Liver (tissue), 8 donors: ENCODE measurements at regions not wholly inside any gene's neighbourhood (a gene's known extent, or its start where the extent isn't known, plus 50 kb on each side); places are given as distances from the start of the nearest gene placed in this dataset.

ENCODE experiments used
- DNase-seq: peaks from one replicate; pipeline ENCODE4 v3.0.0-alpha.2; 2017; ENCODE audit warnings: low spot score
- H3K27ac ChIP-seq, 2 donors: one replicate each; pipeline ENCODE4 v1.7.0; 2013; ENCODE audit warnings: inconsistent platforms in 2 of 2, low read length in 2 of 2, control low read depth in 1 of 2, low read depth in 1 of 2, mild to moderate bottlenecking in 1 of 2
- H3K27me3 ChIP-seq, 4 donors: one replicate each; pipeline versions ENCODE4 v1.6.1 to v1.7.0; 2013; ENCODE audit warnings: low read length in 3 of 4, inconsistent platforms in 1 of 4, mild to moderate bottlenecking in 1 of 4, moderate library complexity in 1 of 4; ENCODE audit not compliant: control insufficient read depth in 4 of 4, insufficient read depth in 4 of 4
- H3K36me3 ChIP-seq, 4 donors: one replicate each; pipeline versions ENCODE4 v1.6.1 to v1.7.0; 2013; ENCODE audit warnings: low read length in 3 of 4, mild to moderate bottlenecking in 3 of 4, low read depth in 1 of 4, moderate library complexity in 1 of 4; ENCODE audit not compliant: control insufficient read depth in 4 of 4, insufficient read depth in 3 of 4
- H3K4me1 ChIP-seq, 4 donors: one replicate each; pipeline versions ENCODE4 v1.6.1 to v1.7.0; 2013; ENCODE audit warnings: low read length in 3 of 4, mild to moderate bottlenecking in 3 of 4, moderate library complexity in 1 of 4; ENCODE audit not compliant: control insufficient read depth in 4 of 4, insufficient read depth in 4 of 4
- H3K4me3 ChIP-seq, 3 donors: one replicate each; pipeline versions ENCODE4 v1.6.1 to v1.7.0; 2013; ENCODE audit warnings: low read length in 3 of 3, control low read depth in 1 of 3, low read depth in 1 of 3, mild to moderate bottlenecking in 1 of 3
- H3K9ac ChIP-seq, 2 donors: one replicate each; pipeline ENCODE4 v1.7.0; 2013; ENCODE audit warnings: low read length in 2 of 2, mild to moderate bottlenecking in 2 of 2, moderate library complexity in 2 of 2, control low read depth in 1 of 2, low read depth in 1 of 2
- H3K9me3 ChIP-seq, 4 donors: one replicate each; pipeline versions ENCODE4 v1.6.1 to v1.7.0; 2013; ENCODE audit warnings: low read length in 3 of 4; ENCODE audit not compliant: control insufficient read depth in 4 of 4
- ATF3 ChIP-seq: IDR thresholded peaks from 2 replicates; pipeline ENCODE4 v1.6.1; 2016; ENCODE audit warnings: antibody characterized with exemption
- EGR1 ChIP-seq, 2 donors: IDR thresholded peaks; 2 replicates each; pipeline ENCODE4 v1.6.1; 2016 to 2018; ENCODE audit warnings: antibody characterized with exemption in 2 of 2, low read depth in 2 of 2
- FOXA1 ChIP-seq: IDR thresholded peaks from 2 replicates; pipeline ENCODE4 v1.6.1; 2016; ENCODE audit warnings: antibody characterized with exemption
- FOXA2 ChIP-seq: IDR thresholded peaks from 2 replicates; pipeline ENCODE4 v1.6.1; 2016; ENCODE audit warnings: antibody characterized with exemption
- GABPA ChIP-seq, 2 donors: IDR thresholded peaks in 1 of 2; conservative IDR thresholded peaks in 1 of 2; 2 replicates each; pipeline ENCODE4 v1.6.1; 2016; ENCODE audit warnings: antibody characterized with exemption in 2 of 2, mild to moderate bottlenecking in 1 of 2, moderate library complexity in 1 of 2
- HNF4A ChIP-seq, 2 donors: conservative IDR thresholded peaks; 2 replicates each; pipeline ENCODE4 v1.6.1; 2016; ENCODE audit warnings: antibody characterized with exemption in 2 of 2, mild to moderate bottlenecking in 2 of 2
- HNF4G ChIP-seq: IDR thresholded peaks from 2 replicates; pipeline ENCODE4 v1.6.1; 2016; ENCODE audit warnings: antibody characterized with exemption
- JUND ChIP-seq, 2 donors: IDR thresholded peaks; 2 replicates each; pipeline ENCODE4 v1.6.1; 2016; ENCODE audit warnings: antibody characterized with exemption in 2 of 2
- NR2F2 ChIP-seq: IDR thresholded peaks from 2 replicates; pipeline ENCODE4 v1.6.1; 2016; ENCODE audit warnings: antibody characterized with exemption
- REST ChIP-seq: IDR thresholded peaks from 2 replicates; pipeline ENCODE4 v1.6.1; 2016; ENCODE audit warnings: antibody characterized with exemption, mild to moderate bottlenecking
- TAF1 ChIP-seq: conservative IDR thresholded peaks from 2 replicates; pipeline ENCODE4 v1.6.1; 2016; ENCODE audit warnings: antibody characterized with exemption, mild to moderate bottlenecking
- YY1 ChIP-seq: IDR thresholded peaks from 2 replicates; pipeline ENCODE4 v1.6.1; 2016; ENCODE audit warnings: antibody characterized with exemption, mild to moderate bottlenecking
- WGBS: extraction: QIAGEN DNeasy Blood & Tissue Kit; methylation state at CpG from one replicate; pipeline ENCODE4 v1.1.7; 2013; 5-methylcytosine and 5-hydroxymethylcytosine counted together
- TF ChIP-seq, protein P1 (sequence below): fragments of 150-350 bp; IDR thresholded peaks from 2 replicates; pipeline ENCODE4 v1.5.1; 2017; ENCODE audit warnings: improper control_type of control experiment, low read depth, low read length; ENCODE audit not compliant: missing input control
- TF ChIP-seq, protein P2 (sequence below): IDR thresholded peaks from 2 replicates; pipeline ENCODE4 v1.6.1; 2016; ENCODE audit warnings: antibody characterized with exemption
- donor health status: healthy.
- donor health status: healthy.
- donor health status: healthy.
- donor health status: healthy.
- donor health status: healthy.

DNA sequence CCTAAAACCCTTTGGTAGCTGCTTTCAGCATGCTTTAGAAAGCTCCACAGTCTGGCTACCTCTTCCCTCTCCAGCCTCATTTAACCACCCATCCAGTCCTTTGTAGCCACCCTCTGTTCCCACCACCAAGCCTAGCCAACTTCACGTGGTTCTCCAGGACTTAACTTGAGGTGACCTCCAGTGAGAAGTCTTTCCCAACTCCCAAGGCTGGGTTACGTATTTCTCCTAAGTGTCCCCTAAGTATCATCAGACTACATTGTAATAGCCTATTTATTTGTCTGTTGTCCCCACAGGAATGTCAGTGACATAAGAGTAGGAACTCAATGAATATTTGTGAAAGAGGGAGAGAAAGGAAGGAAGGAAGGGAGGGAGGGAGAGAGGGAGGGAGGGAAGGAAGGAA is 431.9 kb upstream of the JARID2 start:
- no peaks in the 10 kb centered on the region for H3K9me3 ChIP-seq
- peaks cover 0 to 21% (median 7%) of the 10 kb centered on the region in 4 donors for H3K4me1 ChIP-seq
- TF ChIP-seq ATF3 (no peak), EGR1 (IDR thresholded peaks at IDR 0.05; ENCODE audit: low read depth in 2 of 2) (no peak), NR2F2 (no peak), REST (no peak), YY1 (no peak), FOXA1 (no peak), HNF4G (no peak)
- TF ChIP-seq, protein P1, sequence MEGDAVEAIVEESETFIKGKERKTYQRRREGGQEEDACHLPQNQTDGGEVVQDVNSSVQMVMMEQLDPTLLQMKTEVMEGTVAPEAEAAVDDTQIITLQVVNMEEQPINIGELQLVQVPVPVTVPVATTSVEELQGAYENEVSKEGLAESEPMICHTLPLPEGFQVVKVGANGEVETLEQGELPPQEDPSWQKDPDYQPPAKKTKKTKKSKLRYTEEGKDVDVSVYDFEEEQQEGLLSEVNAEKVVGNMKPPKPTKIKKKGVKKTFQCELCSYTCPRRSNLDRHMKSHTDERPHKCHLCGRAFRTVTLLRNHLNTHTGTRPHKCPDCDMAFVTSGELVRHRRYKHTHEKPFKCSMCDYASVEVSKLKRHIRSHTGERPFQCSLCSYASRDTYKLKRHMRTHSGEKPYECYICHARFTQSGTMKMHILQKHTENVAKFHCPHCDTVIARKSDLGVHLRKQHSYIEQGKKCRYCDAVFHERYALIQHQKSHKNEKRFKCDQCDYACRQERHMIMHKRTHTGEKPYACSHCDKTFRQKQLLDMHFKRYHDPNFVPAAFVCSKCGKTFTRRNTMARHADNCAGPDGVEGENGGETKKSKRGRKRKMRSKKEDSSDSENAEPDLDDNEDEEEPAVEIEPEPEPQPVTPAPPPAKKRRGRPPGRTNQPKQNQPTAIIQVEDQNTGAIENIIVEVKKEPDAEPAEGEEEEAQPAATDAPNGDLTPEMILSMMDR, result no peak
- TF ChIP-seq, protein P2, sequence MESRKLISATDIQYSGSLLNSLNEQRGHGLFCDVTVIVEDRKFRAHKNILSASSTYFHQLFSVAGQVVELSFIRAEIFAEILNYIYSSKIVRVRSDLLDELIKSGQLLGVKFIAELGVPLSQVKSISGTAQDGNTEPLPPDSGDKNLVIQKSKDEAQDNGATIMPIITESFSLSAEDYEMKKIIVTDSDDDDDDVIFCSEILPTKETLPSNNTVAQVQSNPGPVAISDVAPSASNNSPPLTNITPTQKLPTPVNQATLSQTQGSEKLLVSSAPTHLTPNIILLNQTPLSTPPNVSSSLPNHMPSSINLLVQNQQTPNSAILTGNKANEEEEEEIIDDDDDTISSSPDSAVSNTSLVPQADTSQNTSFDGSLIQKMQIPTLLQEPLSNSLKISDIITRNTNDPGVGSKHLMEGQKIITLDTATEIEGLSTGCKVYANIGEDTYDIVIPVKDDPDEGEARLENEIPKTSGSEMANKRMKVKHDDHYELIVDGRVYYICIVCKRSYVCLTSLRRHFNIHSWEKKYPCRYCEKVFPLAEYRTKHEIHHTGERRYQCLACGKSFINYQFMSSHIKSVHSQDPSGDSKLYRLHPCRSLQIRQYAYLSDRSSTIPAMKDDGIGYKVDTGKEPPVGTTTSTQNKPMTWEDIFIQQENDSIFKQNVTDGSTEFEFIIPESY, result no peak
- no peak overlapping the region for H3K4me3 ChIP-seq
- DNase-seq, result no peak
- 95% methylated on average over 2 of the region's 2 CpGs for WGBS
- no peaks in the 10 kb centered on the region for H3K27me3 ChIP-seq
- H3K9ac ChIP-seq, result no peak overlapping the region
- no peak overlapping the region for H3K27ac ChIP-seq
- no peaks in the 10 kb centered on the region for H3K36me3 ChIP-seq

- H3K9me3 ChIP-seq, result no peaks in the 10 kb centered on the region
- H3K36me3 ChIP-seq, result no peaks in the 10 kb centered on the region
- peaks cover 0 to 22% (median 7%) of the 10 kb centered on the region in 4 donors for H3K4me1 ChIP-seq
- no peak overlapping the region for H3K4me3 ChIP-seq
- no peak overlapping the region for H3K27ac ChIP-seq
- no peak for DNase-seq
- TF ChIP-seq FOXA1 (no peak), FOXA2 (no peak), NR2F2 (no peak), EGR1 (IDR thresholded peaks at IDR 0.05; ENCODE audit: low read depth in 2 of 2) (no peak), TAF1 (no peak), GABPA (IDR thresholded peaks at IDR 0.05 in 1 of 2, conservative IDR thresholded peaks at IDR 0.05 in 1 of 2) (no peak), HNF4A (conservative IDR thresholded peaks at IDR 0.05) (no peak), HNF4G (no peak), JUND (IDR thresholded peaks at IDR 0.05) (no peak)
- TF ChIP-seq, protein P2, result no peak
- no peak overlapping the region for H3K9ac ChIP-seq
- no peaks in the 10 kb centered on the region for H3K27me3 ChIP-seq
- 88% methylated on average over 12 of the region's 12 CpGs for WGBS
Measured at GRCh38 chr6:14816116-14816859, 429.6 kb upstream of the JARID2 start.
